NCI-H2196 treated with DMSO at 0.1 percent for 48 hours (cell line): ENCODE measurements at regions not wholly inside any gene's neighbourhood (a gene's known extent, or its start where the extent isn't known, plus 50 kb on each side); places are given as distances from the start of the nearest gene placed in this dataset.
"Not testable (repeated sequence)": the region's sequence is repeated elsewhere in the genome, so short reads cannot be mapped to it uniquely, and the experiment has no call there.

Source experiments
- DNase-seq: peaks from one replicate; lab custom pipeline; 2025; ENCODE audit not compliant: unreplicated experiment; lab: John Stamatoyannopoulos, UW

GRCh38 chr20:48492015-48492714 lies 335.6 kb downstream of the PREX1 start:
- no peak for DNase-seq

GRCh38 chr20:48490961-48491831 lies 336.6 kb downstream of the PREX1 start:
- DNase-seq, result no peak

- DNase-seq, result not testable (repeated sequence)
These were observed 337.5 kb downstream of the PREX1 start for GRCh38 chr20:48490341-48490740.

GRCh38 chr20:48489656-48490055 lies 338.1 kb downstream of the PREX1 start:
- DNase-seq, result no peak

- DNase-seq, result no peak
These were observed 338.7 kb downstream of the PREX1 start for GRCh38 chr20:48489046-48489463.

GRCh38 chr20:48488334-48489034 lies 339.3 kb downstream of the PREX1 start:
- not testable (repeated sequence) for DNase-seq

- no peak for DNase-seq
These were observed 341.7 kb downstream of the PREX1 start for GRCh38 chr20:48486065-48486464.

- not testable (repeated sequence) for DNase-seq
These were observed 342.6 kb downstream of the PREX1 start for GRCh38 chr20:48485153-48485552.

GRCh38 chr20:48483334-48484066 lies 344.3 kb downstream of the PREX1 start:
- DNase-seq, result no peak

GRCh38 chr20:48482790-48483189 lies 345.0 kb downstream of the PREX1 start:
- DNase-seq, result no peak

GRCh38 chr20:48480216-48480772 lies 347.5 kb downstream of the PREX1 start:
- no peak for DNase-seq

GRCh38 chr20:48478806-48479585 lies 348.8 kb downstream of the PREX1 start:
- DNase-seq, result no peak

- DNase-seq, result no peak
These were observed 349.4 kb downstream of the PREX1 start for GRCh38 chr20:48478370-48478769.

GRCh38 chr20:48476854-48477253 lies 350.9 kb downstream of the PREX1 start:
- no peak for DNase-seq

- no peak for DNase-seq
These were observed 353.8 kb downstream of the PREX1 start for GRCh38 chr20:48474022-48474421.

GRCh38 chr20:48471759-48472408 lies 355.9 kb downstream of the PREX1 start:
- no peak for DNase-seq

GRCh38 chr20:48471176-48471575 lies 356.6 kb downstream of the PREX1 start:
- no peak for DNase-seq

GRCh38 chr20:48470141-48470540 lies 357.7 kb downstream of the PREX1 start:
- DNase-seq, result no peak

- DNase-seq, result no peak
These were observed 358.8 kb downstream of the PREX1 start for GRCh38 chr20:48469026-48469425.
